ENCODE measurements at regions not wholly inside any gene's neighbourhood (a gene's known extent, or its start where the extent isn't known, plus 50 kb on each side); places are given as distances from the start of the nearest gene placed in this dataset.

DNA sequence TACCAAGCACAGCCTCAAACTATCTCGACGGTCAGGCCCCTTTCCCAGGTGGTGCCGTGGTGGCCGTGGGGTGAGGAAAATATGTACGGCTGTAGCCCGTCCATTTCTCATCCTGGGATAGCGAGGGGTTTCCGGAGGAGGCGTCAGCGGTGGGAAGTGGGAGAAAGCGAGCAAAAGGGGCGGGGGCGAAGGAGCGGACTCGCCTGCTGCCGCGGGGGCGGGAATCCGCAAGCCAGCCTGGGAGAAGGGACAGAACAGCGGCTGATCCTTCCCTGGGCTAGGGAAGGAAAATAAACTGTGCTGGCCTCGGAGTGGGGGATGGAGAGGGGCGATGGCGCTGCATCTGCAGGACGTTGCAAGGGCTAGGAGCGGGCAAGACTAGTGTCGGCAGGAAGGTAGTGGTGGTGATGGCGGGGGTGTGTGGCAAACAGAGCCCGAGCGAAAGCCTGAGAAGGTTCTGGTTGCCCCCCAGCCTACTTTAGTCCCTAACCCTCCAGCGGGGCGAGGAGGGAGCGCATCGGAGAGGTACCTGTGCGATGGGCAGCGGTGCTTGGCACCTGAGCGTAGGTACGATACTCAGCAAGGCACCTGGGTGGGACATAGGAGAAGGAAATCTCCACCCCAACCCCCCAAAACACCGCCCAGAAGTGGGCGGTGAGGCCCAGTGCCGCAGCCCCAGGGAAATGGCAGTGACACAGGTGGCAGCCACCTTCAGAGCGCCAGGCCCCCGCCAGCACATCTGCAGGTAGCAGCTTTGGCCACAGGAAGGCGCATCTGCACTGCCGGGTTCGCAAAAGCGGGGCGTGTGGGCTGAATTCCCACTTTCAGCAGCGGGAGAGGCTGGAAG is 49.9 kb upstream of the STEAP1B start:
- no peak for TF ChIP-seq POLR2A (IDR thresholded peaks at IDR 0.05; ENCODE audit: low read depth, low read length)
- no peak for TF ChIP-seq POLR2AphosphoS5 (IDR thresholded peaks at IDR 0.05; ENCODE audit: low read depth, low read length)
- no peak for TF ChIP-seq TAF1 (IDR thresholded peaks at IDR 0.05; ENCODE audit: borderline replicate concordance, low read depth, low read length)
